Natural killer cell (primary cell): ENCODE measurements at regions not wholly inside any gene's neighbourhood (a gene's known extent, or its start where the extent isn't known, plus 50 kb on each side); places are given as distances from the start of the nearest gene placed in this dataset.

Experiments
- ATAC-seq, 3 donors: fragments of 150-1000 bp in 2 of 3; fragments of 200-7000 bp in 1 of 3; cut with Tn5 transposase; 1 replicate in 1 of 3; 2 replicates in 2 of 3; pipeline ENCODE4 v1.10.0; 2021; ENCODE audit warnings: mild to moderate bottlenecking in 2 of 3, moderate library complexity in 2 of 3
- DNase-seq, 2 donors: peaks; one replicate each; pipeline versions ENCODE4 v3.0.0 to v3.0.0-alpha.2; 2013 to 2021; ENCODE audit warnings: mixed read lengths in 1 of 2
- H3K27ac ChIP-seq: one replicate; pipeline ENCODE4 v1.5.1; 2013; ENCODE audit warnings: mild to moderate bottlenecking, low read length
- H3K27me3 ChIP-seq: one replicate; pipeline ENCODE4 v1.6.1; 2013; ENCODE audit warnings: low read length; ENCODE audit not compliant: control insufficient read depth, insufficient read depth
- H3K36me3 ChIP-seq: one replicate; pipeline ENCODE4 v1.6.1; 2013; ENCODE audit warnings: low read length; ENCODE audit not compliant: control insufficient read depth, insufficient read depth
- H3K4me1 ChIP-seq: one replicate; pipeline ENCODE4 v1.6.1; 2013; ENCODE audit warnings: low read length; ENCODE audit not compliant: control insufficient read depth, insufficient read depth
- H3K4me3 ChIP-seq: one replicate; pipeline ENCODE4 v1.5.1; 2013; ENCODE audit warnings: low read length
- H3K9me3 ChIP-seq: one replicate; pipeline ENCODE4 v1.6.1; 2013; ENCODE audit warnings: low read length; ENCODE audit not compliant: control insufficient read depth, insufficient read depth
- H3K27ac Mint-ChIP-seq, 2 donors: one replicate each; pipeline ENCODE4 v1.8.0; 2022; ENCODE audit warnings: mild to moderate bottlenecking in 2 of 2, mixed read lengths in 2 of 2, moderate library complexity in 1 of 2
- H3K27me3 Mint-ChIP-seq, 2 donors: one replicate each; pipeline ENCODE4 v1.8.0; 2022; ENCODE audit warnings: low read depth in 2 of 2, mixed read lengths in 2 of 2
- H3K36me3 Mint-ChIP-seq: one replicate; pipeline ENCODE4 v1.8.0; 2022; ENCODE audit warnings: mixed read lengths
- H3K4me1 Mint-ChIP-seq, 2 donors: one replicate each; pipeline ENCODE4 v1.8.0; 2022; ENCODE audit warnings: mixed read lengths in 2 of 2
- H3K4me3 Mint-ChIP-seq: one replicate; pipeline ENCODE4 v1.8.0; 2022; ENCODE audit warnings: mild to moderate bottlenecking, moderate library complexity, mixed read lengths
- H3K9me3 Mint-ChIP-seq, 2 donors: one replicate each; pipeline ENCODE4 v1.8.0; 2022; ENCODE audit warnings: mixed read lengths in 2 of 2
- WGBS: methylation state at CpG from one replicate; pipeline ENCODE4 v1.1.7; 2013; ENCODE audit warnings: missing lambda C conversion rate; ENCODE audit not compliant: insufficient coverage; 5-methylcytosine and 5-hydroxymethylcytosine counted together
- intact Hi-C: fragments of 100-400 bp; cut with micrococcal nuclease; formaldehyde crosslinking; loops from one replicate; pipeline ENCODE4 v1.14.2; 2022
- TF ChIP-seq, protein P1 (sequence below): fragments of 200-600 bp; IDR thresholded peaks from one replicate; pipeline ENCODE4 v1.8.0; 2022; ENCODE audit warnings: antibody characterized with exemption

DNA sequence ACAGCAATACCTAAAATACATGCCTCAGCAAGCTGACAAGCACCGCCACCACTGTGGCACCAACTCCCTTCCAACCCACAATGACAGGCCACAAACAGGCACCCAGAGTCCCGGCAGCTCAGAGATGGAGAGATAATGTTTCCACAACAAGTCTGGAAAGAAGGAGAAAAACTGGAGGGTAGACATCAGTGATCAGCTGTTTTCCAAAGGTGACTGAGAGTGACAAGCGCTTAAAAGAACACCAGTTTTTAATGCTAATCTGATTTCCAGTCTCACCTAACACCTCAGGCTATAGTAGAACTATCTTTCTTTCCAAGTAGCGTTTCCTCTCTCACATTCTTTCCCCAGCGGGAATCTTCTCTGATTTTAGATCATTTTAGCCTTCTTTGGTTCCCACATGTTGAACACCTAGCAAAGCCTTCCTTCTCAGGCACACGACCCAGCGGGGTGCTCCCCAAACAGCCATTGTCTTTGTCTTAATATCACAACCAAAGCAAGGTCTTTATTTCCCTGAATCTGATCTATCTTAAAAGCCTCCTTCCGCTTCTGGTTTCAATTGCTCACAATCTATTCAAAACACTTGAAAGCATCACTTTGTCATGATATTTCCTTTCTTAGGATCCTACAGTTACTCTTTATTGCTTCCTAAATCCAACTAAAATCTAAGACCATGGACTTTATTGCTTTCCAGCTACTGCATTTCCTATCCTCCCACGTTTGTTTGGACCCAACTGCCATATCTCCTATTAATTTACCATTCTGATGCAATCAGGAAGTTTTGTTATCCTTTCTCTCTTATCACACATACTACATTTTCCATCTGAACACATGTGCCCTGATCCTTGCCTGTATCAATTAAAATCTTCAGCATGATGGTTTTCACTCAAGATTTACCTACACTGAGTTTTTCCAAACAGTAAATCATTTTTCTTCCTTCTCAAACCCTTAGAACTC, 282.7 kb downstream of the ADGB start:
- H3K27ac Mint-ChIP-seq = no peak overlapping the region
- ATAC-seq (no peak), DNase-seq (no peak)
- peaks cover 0 to 2% of the 10 kb centered on the region in 2 donors for H3K9me3 Mint-ChIP-seq
- 75% methylated on average over 9 of the region's 9 CpGs for WGBS
- Histone ChIP-seq H3K4me3 (no peak overlapping the region), H3K4me1 (no peaks in the 10 kb centered on the region), H3K9me3 (peaks cover 2% of the 10 kb centered on the region), H3K36me3 (no peaks in the 10 kb centered on the region), H3K27me3 (no peaks in the 10 kb centered on the region), H3K27ac (no peak overlapping the region)
- peaks cover 0 to 3% of the 10 kb centered on the region in 2 donors for H3K4me1 Mint-ChIP-seq
- H3K27me3 Mint-ChIP-seq = peaks cover 0 to 3% of the 10 kb centered on the region in 2 donors
- no peaks in the 10 kb centered on the region for H3K36me3 Mint-ChIP-seq
- H3K4me3 Mint-ChIP-seq = no peak overlapping the region
- intact Hi-C loops = no loop called here
- TF ChIP-seq, protein P1, sequence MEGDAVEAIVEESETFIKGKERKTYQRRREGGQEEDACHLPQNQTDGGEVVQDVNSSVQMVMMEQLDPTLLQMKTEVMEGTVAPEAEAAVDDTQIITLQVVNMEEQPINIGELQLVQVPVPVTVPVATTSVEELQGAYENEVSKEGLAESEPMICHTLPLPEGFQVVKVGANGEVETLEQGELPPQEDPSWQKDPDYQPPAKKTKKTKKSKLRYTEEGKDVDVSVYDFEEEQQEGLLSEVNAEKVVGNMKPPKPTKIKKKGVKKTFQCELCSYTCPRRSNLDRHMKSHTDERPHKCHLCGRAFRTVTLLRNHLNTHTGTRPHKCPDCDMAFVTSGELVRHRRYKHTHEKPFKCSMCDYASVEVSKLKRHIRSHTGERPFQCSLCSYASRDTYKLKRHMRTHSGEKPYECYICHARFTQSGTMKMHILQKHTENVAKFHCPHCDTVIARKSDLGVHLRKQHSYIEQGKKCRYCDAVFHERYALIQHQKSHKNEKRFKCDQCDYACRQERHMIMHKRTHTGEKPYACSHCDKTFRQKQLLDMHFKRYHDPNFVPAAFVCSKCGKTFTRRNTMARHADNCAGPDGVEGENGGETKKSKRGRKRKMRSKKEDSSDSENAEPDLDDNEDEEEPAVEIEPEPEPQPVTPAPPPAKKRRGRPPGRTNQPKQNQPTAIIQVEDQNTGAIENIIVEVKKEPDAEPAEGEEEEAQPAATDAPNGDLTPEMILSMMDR = no peak

DNA sequence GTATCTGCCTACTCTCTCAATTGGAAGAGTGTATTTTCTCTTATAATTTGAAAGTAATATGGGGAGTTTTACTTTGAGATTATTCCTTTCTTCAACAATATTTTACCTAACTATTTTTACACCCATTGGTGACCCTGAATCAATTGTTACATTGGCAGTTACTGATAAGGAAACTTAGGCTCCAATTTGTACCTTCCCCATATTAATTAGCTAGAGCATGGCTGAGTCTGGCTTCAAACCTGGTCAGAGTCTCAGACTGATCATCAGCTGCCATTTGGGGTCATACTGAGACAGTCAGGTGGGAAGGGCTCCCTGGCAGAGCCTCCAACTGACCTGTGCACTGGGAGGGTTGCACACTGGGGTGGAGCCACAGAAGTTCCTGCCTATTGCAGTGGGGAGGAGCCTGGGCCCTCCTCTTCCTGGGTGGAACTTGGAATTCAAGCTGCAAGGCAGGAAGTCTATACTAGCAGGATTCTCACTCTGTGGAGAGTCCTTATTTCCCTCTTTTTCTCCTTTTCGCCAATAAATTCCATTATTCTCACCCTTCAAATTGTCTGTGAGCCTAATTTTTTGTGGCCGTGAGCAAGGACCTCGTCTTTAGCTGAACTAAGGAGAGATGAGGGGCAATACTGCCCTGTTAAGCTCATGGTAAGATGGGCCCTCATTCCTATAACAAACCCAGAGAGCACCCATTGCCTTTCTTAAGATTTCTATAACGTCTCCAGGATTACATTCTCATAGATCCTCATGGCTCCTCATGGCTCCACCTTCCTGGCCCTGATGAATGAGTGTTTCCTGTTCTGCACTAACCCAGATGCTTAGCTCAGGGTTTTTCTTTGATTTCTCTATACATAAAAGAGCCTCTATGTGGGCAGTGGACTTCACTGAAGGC, 285.1 kb downstream of the ADGB start:
- no peak overlapping the region for H3K27ac ChIP-seq
- Mint-ChIP-seq H3K9me3 (peaks cover 0 to 2% of the 10 kb centered on the region in 2 donors), H3K36me3 (no peaks in the 10 kb centered on the region), H3K4me3 (no peak overlapping the region), H3K4me1 (no peaks in the 10 kb centered on the region), H3K27ac (no peak overlapping the region), H3K27me3 (no peaks in the 10 kb centered on the region)
- H3K9me3 ChIP-seq = peaks cover 2% of the 10 kb centered on the region
- no peak overlapping the region for H3K4me3 ChIP-seq
- WGBS = 89% methylated on average over 4 of the region's 4 CpGs
- ATAC-seq (no peak), DNase-seq (no peak)
- TF ChIP-seq, protein P1 = no peak
- no peaks in the 10 kb centered on the region for H3K27me3 ChIP-seq
- H3K4me1 ChIP-seq = no peaks in the 10 kb centered on the region
- intact Hi-C loops = no loop called here
- H3K36me3 ChIP-seq = no peaks in the 10 kb centered on the region

DNA sequence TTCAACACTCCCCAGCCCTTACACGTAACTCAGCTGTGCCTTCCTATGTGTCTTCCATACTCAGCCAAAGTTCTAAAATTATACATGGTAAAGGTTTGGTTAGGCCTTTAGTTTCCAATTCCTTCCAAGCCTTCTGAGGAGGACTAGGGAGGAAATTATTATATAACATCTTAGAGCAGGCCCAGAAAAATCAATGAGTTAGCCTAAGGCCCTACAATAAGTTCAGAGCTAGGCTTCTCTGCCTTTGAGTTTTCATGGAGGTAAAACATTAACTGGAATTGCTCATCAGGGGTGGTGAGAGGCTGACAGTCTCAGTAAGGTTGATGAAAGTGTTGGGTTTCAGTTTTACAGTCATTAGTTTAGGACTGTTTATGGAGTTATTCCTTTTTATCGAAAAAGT, 286.0 kb downstream of the ADGB start:
- 100% methylated on average over 2 of the region's 2 CpGs for WGBS
- H3K4me1 ChIP-seq = no peaks in the 10 kb centered on the region
- Mint-ChIP-seq H3K36me3 (no peaks in the 10 kb centered on the region), H3K4me1 (no peaks in the 10 kb centered on the region), H3K4me3 (no peak overlapping the region), H3K27ac (no peak overlapping the region), H3K9me3 (peaks cover 0 to 4% of the 10 kb centered on the region in 2 donors), H3K27me3 (no peaks in the 10 kb centered on the region)
- DNase-seq (no peak), ATAC-seq (no peak)
- peaks cover 2% of the 10 kb centered on the region for H3K9me3 ChIP-seq
- H3K36me3 ChIP-seq = no peaks in the 10 kb centered on the region
- no peaks in the 10 kb centered on the region for H3K27me3 ChIP-seq
- no peak overlapping the region for H3K27ac ChIP-seq
- intact Hi-C loops = no loop called here
- H3K4me3 ChIP-seq = no peak overlapping the region
- TF ChIP-seq, protein P1 = no peak
